HG03060 (cell line): ENCODE measurements at regions not wholly inside any gene's neighbourhood (a gene's known extent, or its start where the extent isn't known, plus 50 kb on each side); places are given as distances from the start of the nearest gene placed in this dataset.
"Not testable (repeated sequence)": the region's sequence is repeated elsewhere in the genome, so short reads cannot be mapped to it uniquely, and the experiment has no call there.

ENCODE experiments used
- ATAC-seq: cut with Tn5 transposase; IDR thresholded peaks from one replicate; pipeline ENCODE4 v1.9.1; 2021; ENCODE audit warnings: low read depth, moderate number of reproducible peaks; ENCODE audit not compliant: unreplicated experiment

DNA sequence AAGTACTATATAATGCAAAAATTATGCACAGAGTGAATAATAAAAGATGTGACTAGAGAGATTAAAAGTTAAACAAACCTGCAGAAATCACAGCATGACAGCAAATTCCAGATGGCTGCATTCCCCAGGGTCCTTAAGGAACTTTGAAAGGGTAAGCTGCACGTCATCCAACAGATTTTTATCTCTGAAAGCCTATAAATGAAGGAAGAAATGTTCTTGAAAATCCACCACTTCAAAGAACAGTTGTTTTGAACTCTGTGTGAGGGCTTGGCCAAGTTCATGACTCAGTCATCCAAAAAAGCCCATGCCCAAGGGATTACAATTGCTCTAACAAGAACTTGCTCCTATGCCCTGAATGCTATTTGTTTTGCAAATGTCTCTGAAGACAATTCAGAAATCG is 603.6 kb downstream of the PLOD2 start:
- no peak for ATAC-seq

DNA sequence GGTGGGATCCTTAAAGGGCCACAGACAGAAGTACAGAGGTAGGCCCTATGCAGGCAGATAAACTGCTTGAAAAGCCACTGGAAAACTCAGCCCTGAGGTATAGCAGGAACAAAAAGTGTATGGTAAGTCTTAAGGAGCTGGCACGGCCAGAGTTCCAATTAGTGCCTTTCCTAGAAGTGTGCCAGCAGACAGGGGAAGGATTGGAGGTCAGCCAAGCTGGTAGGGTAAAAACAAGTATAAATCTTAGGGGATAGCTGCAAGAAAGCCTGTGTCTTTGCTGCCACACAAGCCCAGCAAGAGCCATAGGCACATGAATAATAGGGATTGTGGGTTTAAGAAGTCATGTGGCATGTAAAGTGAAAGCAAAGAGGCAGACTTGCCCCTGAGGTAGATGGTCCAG is 582.5 kb downstream of the PLOD2 start:
- ATAC-seq = no peak

DNA sequence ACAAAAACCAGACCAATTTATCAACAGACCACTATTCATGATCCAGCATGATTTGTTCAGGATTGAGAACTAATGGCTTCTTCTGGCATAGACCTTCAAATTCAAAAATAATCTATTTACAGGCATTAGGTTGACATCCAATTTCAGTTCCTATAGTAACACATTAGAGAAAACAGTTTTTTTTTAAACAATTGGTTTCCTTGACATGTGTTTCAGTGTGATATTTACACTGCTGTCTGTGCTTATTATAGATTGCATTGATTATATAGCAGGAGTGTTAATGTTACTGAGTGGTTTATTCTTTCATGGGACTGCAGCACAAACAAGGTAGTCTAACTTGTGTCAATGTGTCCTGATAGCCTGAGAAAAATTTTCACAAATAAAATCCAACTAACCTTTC is 579.3 kb downstream of the PLOD2 start:
- ATAC-seq = no peak

DNA sequence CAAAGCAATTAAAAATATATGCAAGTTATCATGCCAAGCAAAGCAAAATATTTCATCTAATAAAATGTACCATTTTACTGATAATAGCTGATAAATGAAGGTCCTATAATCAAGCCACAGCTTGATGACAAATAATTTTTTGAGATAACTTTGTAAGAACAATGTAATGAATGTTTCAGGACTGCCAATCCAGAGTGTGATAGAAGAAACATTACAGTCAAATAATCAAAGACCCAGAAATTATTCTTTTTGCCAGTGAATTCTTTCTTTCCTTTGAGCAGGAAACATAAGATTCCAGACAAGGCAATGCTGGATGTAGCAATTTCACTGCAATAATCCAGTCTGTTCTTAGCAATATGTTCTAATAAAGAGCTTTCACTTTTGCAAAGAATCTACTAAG is 556.1 kb downstream of the PLOD2 start:
- ATAC-seq = no peak

DNA sequence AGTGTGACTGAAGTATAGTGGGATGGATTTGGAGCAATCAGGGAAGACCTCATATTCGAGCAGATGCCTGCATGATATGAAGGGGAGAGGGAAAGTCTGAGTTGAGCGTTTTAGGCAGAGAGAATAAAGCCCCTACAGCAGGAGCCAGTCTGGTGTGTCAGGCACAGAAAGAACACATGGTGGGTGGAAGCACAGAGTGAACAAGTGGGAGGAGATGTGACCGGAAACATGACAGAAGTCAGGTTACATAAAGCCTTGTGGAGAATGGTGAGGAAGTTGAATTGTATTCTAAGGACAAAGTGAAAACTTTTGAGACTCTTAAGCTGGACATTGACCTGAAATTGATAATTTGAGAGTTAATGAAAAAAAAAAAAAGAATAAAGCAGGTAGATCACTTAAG is 541.0 kb downstream of the PLOD2 start:
- no peak for ATAC-seq

DNA sequence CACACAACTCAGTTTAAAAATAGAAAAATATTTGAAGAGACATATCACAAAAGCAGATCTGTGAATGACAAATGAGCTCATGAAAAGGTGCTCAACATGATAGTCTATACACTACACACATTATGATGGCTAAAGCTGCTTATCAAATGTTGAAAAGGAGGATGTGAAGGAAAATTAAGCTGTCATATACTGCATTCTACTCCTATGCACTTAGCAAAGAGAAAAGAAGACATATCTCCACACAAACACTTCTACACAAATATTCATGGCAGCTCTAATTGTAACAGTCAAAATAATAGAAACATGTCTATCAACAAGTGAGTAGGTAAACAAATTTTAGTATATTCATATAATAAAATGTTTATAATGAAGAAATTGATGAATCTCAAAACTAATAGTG is 540.5 kb downstream of the PLOD2 start:
- no peak for ATAC-seq

DNA sequence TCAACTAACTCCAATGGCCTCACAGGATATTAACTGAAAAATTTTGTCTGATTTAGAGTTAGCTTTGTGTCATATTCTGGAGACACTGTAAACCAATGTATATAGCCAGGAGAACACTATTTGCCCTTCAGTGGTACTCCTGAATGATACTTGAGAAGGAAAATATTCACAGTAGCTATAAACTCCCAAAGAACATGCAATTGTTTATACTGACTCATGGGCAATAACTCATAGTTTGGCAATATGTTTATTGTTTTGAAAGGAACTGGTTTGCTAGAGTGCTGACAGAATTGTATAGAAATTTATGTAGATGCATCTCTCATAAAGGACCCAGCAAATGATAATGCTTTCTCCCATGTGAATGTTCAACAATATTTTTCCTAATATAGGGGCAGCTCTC is 537.6 kb downstream of the PLOD2 start:
- ATAC-seq = no peak

DNA sequence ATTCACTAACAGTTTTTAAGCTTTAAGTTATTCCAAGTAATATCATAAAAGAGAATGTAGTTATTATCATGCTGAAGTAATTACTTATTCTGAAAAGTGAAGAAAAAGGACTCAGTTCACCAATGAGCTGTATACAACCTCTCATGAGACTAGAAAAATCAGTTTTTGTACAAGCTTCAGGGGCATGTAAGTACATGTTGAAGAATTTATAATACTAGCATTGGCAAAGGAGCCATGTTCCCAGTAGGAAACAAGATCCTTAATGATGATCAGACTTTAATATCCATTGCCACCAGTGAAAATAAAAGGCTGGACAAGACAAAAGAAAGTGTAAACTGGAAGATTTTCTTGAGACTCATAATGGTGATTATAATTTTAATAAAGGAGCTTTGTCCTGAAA is 532.8 kb downstream of the PLOD2 start:
- ATAC-seq = no peak

DNA sequence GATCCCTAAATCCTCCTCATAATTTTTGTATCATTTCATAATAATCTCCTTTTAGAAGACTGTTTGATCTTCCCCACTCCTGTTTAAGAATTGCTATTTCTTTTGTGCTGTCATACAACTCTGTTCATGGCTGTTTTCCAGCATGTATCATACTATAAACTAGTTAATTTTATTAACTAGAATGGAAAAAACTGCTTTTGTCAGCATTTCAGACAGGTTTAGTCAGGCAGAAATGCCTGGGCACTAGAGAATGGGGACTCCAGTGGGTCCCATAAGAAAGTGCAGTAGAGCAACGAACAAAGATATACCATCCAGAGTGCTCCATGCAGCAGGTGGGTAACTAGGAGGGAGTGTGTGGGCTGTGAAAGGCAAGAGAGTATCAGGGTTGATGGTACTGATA is 523.9 kb downstream of the PLOD2 start:
- no peak for ATAC-seq

DNA sequence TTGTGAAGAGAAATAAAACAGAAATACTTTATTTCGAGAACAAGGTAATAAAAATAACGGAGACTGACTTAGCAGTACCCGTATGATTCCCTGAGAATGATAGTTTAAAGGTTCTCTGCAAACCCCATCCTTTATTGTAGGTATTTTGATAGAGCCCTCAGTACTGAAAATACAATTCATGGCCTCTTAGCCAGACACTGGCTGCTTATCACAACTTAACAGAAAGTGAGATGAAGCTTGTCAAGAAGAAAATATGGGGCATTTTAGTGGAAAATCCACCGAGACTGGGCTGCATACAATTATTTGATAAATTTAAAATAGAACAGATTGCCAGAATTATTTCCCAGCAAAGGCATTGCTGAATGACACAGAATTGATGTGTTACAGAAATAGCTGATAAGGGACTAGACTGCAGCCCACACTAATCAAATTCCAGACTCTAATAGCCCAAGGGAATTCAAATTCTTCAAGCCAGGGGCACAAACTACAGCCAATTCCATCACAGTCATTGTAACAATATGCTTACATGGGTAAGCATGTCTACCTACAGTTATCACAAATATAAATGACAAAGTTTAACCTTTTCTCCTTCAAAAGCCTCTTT is 521.9 kb downstream of the PLOD2 start:
- no peak for ATAC-seq

DNA sequence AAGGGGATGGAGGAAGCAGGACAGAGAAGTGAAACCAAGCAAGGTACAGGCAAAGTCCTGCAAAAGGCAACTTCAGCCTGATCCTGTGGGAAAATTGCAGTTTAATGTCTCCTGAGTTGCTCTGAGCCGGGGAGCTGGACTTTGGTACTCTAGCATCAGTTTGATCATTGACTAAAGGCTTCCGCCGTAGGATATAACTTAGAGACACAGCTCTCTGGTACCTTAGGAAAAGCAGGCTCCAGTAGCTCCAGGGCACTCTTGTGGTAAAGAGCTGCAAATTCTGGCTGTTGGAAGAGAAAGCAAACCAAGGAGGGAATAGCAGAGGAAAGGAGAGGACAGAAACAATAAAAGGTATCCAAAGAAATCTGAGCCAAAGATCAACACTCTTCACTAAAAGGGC is 521.1 kb downstream of the PLOD2 start:
- ATAC-seq = no peak

DNA sequence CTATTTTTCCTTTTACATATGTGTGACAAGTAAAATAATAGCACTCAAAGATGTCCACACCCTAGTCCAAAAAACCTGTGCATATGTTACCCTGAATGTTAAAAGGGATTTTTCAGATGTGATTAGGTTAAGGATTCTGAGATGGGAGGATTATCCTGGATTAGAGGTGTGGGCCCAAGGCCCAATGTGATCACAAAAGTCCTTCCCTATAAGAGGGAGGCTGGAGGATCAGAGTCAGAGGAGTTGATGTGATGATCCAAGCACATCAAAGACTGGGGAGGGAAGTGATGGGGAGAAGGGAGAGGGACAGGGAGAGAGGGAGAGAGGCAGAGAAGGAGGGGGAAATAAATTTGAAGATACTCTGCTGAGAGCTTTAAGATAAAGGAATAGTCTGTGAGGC is 512.6 kb downstream of the PLOD2 start:
- no peak for ATAC-seq

DNA sequence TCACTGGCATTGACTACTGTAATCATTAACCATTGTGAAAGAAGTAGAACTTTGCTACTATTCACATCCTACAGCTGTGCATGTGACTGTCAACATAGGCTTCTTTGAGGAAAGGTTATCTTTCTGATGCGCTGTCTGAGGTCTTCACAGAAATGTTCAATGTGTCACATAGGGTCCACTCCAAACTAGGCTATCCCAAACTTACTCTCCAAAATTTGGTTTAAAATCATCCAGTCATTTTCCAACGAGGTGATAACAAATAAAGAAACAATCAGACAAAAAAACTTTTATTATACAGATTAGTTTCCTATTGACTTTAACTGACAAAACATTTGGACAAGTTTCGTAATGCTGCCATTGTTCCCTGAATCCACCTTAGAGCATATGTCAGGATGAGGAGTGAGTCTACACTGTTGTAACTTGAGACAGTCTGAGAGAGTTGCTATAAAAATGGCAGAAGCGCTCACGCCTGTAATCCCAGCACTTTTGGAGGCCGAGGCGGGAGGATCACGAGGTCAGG is 511.6 kb downstream of the PLOD2 start:
- no peak for ATAC-seq

DNA sequence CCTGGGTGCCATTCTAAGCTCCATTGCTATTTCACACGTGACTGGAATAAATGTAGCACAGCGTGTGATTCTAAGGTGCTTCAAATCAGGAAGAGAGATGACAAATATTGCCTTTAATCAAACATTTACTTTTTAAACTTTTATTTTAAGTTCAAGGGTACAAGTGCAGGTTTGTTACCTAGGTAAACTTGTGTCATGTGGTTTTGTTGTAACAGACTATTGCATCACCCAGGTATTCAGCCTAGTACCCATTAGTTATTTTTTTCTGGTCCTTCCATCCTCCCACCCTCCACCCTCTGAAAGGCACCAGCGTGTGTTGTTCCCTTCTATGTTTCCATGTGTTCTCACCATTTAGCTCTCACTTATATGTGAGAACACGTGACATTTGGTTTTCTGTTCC is 510.8 kb downstream of the PLOD2 start:
- ATAC-seq = no peak

DNA sequence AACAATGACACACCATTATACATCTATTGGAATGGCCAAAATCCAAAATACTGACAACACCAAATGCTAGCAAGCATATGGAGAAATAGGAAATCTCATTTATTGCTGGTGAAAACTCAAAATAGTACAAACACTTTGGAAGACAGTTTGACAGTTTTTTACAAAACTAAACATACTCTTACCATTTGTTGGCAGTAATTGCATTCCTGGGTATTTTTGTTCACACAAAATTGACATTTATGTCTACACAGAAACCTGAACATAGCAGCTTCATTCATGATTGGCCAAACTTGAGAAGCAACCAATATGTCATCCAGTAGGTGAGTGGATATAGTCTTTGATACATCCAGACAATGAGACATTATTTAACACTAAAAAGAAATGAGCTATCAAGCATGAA is 489.9 kb downstream of the PLOD2 start:
- ATAC-seq = no peak

DNA sequence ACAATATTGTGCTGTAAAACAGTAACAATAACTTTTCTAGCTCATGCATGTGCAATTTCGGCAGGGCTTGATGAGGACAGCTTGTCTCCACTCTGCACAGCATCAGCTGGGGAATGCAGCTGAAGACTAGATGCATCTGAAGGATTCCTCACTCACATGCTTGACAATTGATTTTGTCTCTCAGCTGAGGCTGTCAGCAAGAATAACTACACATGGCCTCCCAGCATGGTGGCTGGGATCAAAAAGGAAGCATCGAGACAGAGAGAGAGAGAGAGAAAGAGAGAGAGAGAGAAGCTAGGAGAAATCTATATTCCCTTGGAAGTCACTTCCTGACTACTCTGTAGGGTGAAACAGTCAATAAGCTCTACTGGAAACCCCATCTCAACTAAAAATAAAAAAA is 487.1 kb downstream of the PLOD2 start:
- ATAC-seq = no peak

DNA sequence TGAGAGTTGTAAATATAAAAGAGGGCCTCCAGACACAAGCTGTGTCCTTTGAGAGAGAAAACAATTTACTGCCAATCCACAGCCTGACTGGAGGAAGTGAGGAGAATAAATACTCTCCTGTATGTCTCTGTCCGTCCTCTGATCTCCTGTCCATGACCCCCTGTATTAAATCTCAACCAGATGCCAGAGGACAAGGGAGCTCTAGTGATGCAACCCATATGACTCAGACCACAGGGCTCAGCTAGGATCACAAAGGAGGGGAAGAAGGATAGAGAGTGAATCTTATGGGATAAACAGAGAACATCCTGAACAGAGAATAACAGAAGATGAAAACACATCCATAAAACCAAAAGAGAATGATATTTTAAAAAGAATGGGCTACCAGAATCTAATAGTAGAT is 482.6 kb downstream of the PLOD2 start:
- ATAC-seq = no peak

DNA sequence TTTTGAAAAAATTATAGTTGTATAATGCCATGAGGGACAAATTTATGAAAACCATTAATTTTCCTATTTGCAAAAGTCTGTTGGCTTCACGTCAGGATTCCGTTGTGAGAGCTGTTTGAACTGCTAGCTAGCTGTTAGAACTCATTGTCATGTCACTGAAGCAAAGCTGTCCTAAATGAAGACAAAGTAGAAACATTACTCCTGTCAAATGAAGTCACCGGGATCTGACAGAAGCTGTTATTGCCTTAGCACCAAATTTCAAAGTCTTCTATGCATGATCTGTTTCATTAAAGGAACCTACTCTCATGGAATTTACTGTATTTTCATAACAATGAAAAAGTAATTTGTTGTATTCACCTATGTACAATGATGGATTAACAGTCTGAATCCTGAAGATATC is 479.8 kb downstream of the PLOD2 start:
- ATAC-seq = no peak

DNA sequence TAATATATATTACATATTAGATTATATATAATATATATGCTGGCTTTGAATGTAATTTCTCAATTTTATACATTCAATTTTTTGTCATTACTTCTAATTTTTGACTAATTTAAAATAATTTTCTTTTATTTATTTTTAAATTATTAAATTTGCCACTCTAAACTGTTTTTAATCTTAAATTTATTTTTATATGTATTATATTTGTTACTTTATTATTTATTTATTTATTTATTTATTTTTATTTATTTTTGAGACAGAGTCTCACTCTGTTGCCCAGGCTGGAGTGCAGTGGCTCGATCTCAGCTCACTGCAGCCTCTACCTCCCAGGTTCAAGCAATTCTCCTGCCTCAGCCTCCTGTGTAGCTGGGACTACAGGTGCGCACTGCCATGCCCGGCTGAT is 473.0 kb downstream of the PLOD2 start:
- ATAC-seq = not testable (repeated sequence)

DNA sequence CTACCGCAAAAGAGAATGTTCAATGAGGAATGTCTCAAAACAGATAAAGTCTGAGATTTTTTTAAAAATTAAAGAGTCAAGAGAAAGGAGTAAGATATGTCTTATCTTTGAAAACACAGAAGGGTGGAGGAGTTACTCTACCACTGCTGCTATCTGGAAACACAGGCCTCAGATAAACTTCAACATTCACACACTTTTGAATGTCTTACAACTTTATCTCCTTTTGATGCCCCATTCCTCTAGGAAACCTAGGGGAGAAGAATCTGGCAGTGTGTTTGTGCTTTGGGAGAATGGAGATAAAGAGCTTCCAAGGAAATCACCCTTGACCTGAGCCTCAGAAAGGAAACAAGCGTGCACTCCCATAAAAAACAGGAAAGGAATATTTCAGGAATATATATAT is 468.2 kb downstream of the PLOD2 start:
- no peak for ATAC-seq

DNA sequence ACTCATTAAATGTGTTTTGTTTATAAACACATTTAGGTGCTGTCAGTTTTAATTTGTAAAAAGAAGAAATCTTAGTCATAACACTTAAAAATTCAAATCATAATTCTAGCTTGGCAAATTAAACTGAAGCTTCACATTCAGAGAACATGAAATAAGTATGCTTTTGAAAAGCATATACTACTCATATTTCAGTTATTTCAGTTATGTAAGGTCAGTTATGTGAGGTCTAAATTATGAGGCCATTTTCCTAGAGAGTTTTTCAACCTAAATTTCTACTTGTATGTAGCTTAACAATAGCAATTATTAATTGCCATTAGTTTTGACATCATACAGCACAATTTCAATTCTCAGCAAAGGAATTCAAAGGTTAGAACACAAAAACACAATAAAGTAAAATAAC is 465.0 kb downstream of the PLOD2 start:
- no peak for ATAC-seq

DNA sequence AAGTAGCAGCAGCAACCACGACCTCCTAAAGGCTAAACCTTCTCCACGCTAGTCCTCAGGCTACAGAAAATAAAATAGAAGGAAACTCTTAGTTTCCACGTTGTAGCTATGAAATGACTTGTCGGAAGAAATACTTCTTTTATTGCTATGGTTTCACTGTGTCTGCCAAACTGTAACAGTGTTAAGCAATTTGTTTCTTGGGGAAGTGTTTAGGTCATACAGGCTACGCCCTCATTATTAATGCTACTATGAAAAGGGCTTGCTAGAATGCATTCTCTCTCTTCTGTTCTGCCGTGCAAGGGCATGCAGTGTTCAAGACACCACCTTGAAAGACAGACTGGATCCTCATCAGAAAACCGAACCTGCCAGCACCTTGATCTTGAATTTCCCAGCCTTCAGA is 462.7 kb downstream of the PLOD2 start:
- ATAC-seq = no peak

DNA sequence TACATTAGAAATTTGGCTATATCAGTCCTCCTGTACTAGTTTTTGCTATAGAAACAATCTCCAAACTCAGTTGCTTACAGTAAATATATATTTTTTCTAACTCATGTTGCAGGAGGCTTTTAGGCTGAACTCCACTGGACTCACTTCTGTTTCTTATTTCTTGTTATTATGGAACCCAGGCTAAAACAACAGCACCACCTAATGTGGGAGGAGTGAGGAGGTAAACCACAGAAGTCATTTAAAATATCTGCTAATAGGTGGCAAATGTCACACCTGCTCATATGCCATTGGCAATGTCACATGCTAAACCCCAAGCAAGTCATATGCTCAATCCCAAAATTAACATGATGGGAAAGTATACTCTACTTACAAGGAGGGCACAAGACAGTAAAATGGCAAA is 462.2 kb downstream of the PLOD2 start:
- no peak for ATAC-seq
